ENCODE measurements at regions not wholly inside any gene's neighbourhood (a gene's known extent, or its start where the extent isn't known, plus 50 kb on each side); places are given as distances from the start of the nearest gene placed in this dataset.

DNA sequence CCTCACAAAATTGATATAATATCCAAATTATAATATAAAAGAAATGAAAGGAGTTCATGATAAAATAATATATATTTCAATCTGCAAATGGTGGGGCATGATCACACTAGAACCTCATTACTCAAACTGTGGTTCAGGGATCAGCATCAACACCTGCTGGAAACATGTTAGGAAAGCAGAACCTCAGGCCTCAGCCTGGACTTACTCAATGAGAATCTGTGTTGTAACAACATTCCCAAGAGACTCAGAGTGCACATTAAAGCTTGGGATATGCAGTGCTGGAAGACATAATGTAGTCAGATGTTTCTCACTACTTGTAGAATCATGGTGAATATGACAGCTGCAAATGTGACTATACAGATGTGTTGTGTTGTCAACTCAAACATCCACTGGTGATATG lies 81.7 kb upstream of the ITPRID1 start:
- TF ChIP-seq, protein P1, sequence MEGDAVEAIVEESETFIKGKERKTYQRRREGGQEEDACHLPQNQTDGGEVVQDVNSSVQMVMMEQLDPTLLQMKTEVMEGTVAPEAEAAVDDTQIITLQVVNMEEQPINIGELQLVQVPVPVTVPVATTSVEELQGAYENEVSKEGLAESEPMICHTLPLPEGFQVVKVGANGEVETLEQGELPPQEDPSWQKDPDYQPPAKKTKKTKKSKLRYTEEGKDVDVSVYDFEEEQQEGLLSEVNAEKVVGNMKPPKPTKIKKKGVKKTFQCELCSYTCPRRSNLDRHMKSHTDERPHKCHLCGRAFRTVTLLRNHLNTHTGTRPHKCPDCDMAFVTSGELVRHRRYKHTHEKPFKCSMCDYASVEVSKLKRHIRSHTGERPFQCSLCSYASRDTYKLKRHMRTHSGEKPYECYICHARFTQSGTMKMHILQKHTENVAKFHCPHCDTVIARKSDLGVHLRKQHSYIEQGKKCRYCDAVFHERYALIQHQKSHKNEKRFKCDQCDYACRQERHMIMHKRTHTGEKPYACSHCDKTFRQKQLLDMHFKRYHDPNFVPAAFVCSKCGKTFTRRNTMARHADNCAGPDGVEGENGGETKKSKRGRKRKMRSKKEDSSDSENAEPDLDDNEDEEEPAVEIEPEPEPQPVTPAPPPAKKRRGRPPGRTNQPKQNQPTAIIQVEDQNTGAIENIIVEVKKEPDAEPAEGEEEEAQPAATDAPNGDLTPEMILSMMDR (IDR thresholded peaks at IDR 0.05; ENCODE audit: low read depth, low read length, missing input control) = no peak
- TF ChIP-seq YY1 (IDR thresholded peaks at IDR 0.05) (no peak), FOXA1 (IDR thresholded peaks at IDR 0.05) (no peak), RAD21 (IDR thresholded peaks at IDR 0.05) (no peak), JUND (IDR thresholded peaks at IDR 0.05) (no peak), EGR1 (IDR thresholded peaks at IDR 0.05; ENCODE audit: low read depth in 2 of 2) (no peak), SP1 (IDR thresholded peaks at IDR 0.05) (no peak), GABPA (IDR thresholded peaks at IDR 0.05 in 1 of 2, conservative IDR thresholded peaks at IDR 0.05 in 1 of 2) (no peak)
- TF ChIP-seq, protein P2, sequence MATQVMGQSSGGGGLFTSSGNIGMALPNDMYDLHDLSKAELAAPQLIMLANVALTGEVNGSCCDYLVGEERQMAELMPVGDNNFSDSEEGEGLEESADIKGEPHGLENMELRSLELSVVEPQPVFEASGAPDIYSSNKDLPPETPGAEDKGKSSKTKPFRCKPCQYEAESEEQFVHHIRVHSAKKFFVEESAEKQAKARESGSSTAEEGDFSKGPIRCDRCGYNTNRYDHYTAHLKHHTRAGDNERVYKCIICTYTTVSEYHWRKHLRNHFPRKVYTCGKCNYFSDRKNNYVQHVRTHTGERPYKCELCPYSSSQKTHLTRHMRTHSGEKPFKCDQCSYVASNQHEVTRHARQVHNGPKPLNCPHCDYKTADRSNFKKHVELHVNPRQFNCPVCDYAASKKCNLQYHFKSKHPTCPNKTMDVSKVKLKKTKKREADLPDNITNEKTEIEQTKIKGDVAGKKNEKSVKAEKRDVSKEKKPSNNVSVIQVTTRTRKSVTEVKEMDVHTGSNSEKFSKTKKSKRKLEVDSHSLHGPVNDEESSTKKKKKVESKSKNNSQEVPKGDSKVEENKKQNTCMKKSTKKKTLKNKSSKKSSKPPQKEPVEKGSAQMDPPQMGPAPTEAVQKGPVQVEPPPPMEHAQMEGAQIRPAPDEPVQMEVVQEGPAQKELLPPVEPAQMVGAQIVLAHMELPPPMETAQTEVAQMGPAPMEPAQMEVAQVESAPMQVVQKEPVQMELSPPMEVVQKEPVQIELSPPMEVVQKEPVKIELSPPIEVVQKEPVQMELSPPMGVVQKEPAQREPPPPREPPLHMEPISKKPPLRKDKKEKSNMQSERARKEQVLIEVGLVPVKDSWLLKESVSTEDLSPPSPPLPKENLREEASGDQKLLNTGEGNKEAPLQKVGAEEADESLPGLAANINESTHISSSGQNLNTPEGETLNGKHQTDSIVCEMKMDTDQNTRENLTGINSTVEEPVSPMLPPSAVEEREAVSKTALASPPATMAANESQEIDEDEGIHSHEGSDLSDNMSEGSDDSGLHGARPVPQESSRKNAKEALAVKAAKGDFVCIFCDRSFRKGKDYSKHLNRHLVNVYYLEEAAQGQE (IDR thresholded peaks at IDR 0.05) = no peak
- TF ChIP-seq, protein P3, sequence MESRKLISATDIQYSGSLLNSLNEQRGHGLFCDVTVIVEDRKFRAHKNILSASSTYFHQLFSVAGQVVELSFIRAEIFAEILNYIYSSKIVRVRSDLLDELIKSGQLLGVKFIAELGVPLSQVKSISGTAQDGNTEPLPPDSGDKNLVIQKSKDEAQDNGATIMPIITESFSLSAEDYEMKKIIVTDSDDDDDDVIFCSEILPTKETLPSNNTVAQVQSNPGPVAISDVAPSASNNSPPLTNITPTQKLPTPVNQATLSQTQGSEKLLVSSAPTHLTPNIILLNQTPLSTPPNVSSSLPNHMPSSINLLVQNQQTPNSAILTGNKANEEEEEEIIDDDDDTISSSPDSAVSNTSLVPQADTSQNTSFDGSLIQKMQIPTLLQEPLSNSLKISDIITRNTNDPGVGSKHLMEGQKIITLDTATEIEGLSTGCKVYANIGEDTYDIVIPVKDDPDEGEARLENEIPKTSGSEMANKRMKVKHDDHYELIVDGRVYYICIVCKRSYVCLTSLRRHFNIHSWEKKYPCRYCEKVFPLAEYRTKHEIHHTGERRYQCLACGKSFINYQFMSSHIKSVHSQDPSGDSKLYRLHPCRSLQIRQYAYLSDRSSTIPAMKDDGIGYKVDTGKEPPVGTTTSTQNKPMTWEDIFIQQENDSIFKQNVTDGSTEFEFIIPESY (IDR thresholded peaks at IDR 0.05) = no peak
- TF ChIP-seq, protein P4, sequence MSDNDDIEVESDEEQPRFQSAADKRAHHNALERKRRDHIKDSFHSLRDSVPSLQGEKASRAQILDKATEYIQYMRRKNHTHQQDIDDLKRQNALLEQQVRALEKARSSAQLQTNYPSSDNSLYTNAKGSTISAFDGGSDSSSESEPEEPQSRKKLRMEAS (IDR thresholded peaks at IDR 0.05) = no peak
- TF ChIP-seq, protein P5, sequence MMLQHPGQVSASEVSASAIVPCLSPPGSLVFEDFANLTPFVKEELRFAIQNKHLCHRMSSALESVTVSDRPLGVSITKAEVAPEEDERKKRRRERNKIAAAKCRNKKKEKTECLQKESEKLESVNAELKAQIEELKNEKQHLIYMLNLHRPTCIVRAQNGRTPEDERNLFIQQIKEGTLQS (IDR thresholded peaks at IDR 0.05) = no peak

Data from liver (tissue), 3 donors.